ENCODE measurements at regions not wholly inside any gene's neighbourhood (a gene's known extent, or its start where the extent isn't known, plus 50 kb on each side); places are given as distances from the start of the nearest gene placed in this dataset.

GRCh38 chr1:238006779-238007178, 116.1 kb upstream of the ZP4 start:
- no peak for TF ChIP-seq CTCF (IDR thresholded peaks at IDR 0.05)
- no peaks in the 10 kb centered on the region for H3K4me1 ChIP-seq
- H3K27ac ChIP-seq: no peak overlapping the region
- intact Hi-C loops (cut with DNase I): no loop called here
- no peaks in the 10 kb centered on the region for H3K27me3 ChIP-seq
- no peak overlapping the region for H3K4me3 ChIP-seq
- H3K36me3 ChIP-seq: no peaks in the 10 kb centered on the region
- H3K9me3 ChIP-seq: no peaks in the 10 kb centered on the region
- no peak for DNase-seq
- no peak overlapping the region for H3K9ac ChIP-seq (ENCODE audit: low read depth in 2 of 2, low read length in 2 of 2)

- Histone ChIP-seq H3K9me3 (no peaks in the 10 kb centered on the region), H3K27me3 (no peaks in the 10 kb centered on the region), H3K27ac (no peak overlapping the region), H3K4me3 (no peak overlapping the region), H3K36me3 (no peaks in the 10 kb centered on the region), H3K4me1 (no peaks in the 10 kb centered on the region), H3K9ac (ENCODE audit: low read depth in 2 of 2, low read length in 2 of 2) (no peak overlapping the region)
- intact Hi-C loops (cut with DNase I): no loop called here
- no peak for DNase-seq
- TF ChIP-seq CTCF (IDR thresholded peaks at IDR 0.05): no peak
Measured at GRCh38 chr1:238005116-238005515, 114.4 kb upstream of the ZP4 start.

- intact Hi-C loops (cut with DNase I): no loop called here
- no peak for DNase-seq
- H3K9ac ChIP-seq (ENCODE audit: low read depth in 2 of 2, low read length in 2 of 2): no peak overlapping the region
- no peak for TF ChIP-seq CTCF (IDR thresholded peaks at IDR 0.05)
- H3K4me3 ChIP-seq: no peak overlapping the region
- no peaks in the 10 kb centered on the region for H3K36me3 ChIP-seq
- no peaks in the 10 kb centered on the region for H3K9me3 ChIP-seq
- no peak overlapping the region for H3K27ac ChIP-seq
- no peaks in the 10 kb centered on the region for H3K4me1 ChIP-seq
- no peaks in the 10 kb centered on the region for H3K27me3 ChIP-seq
Measured at GRCh38 chr1:238001818-238002217, 111.1 kb upstream of the ZP4 start.

GRCh38 chr1:237999426-238000052, 108.8 kb upstream of the ZP4 start:
- Histone ChIP-seq H3K27me3 (no peaks in the 10 kb centered on the region), H3K9ac (ENCODE audit: low read depth in 2 of 2, low read length in 2 of 2) (no peak overlapping the region), H3K27ac (no peak overlapping the region), H3K9me3 (no peaks in the 10 kb centered on the region), H3K4me1 (no peaks in the 10 kb centered on the region), H3K4me3 (no peak overlapping the region), H3K36me3 (no peaks in the 10 kb centered on the region)
- intact Hi-C loops (cut with DNase I): no loop called here
- TF ChIP-seq CTCF (IDR thresholded peaks at IDR 0.05): no peak
- no peak for DNase-seq

- TF ChIP-seq CTCF (IDR thresholded peaks at IDR 0.05): no peak
- Histone ChIP-seq H3K36me3 (no peaks in the 10 kb centered on the region), H3K27me3 (no peaks in the 10 kb centered on the region), H3K27ac (no peak overlapping the region), H3K4me3 (no peak overlapping the region), H3K9ac (ENCODE audit: low read depth in 2 of 2, low read length in 2 of 2) (no peak overlapping the region), H3K4me1 (no peaks in the 10 kb centered on the region), H3K9me3 (no peaks in the 10 kb centered on the region)
- no peak for DNase-seq
- intact Hi-C loops (cut with DNase I): no loop called here
Measured at GRCh38 chr1:237998581-237998980, 107.9 kb upstream of the ZP4 start.

All from colonic mucosa (tissue), 4 donors.